HG02970 (cell line): ENCODE measurements at regions not wholly inside any gene's neighbourhood (a gene's known extent, or its start where the extent isn't known, plus 50 kb on each side); places are given as distances from the start of the nearest gene placed in this dataset.
A peak's percentile ranks its signal among the peaks of the same experiment; 100 is the strongest.
"Not testable (repeated sequence)": the region's sequence is repeated elsewhere in the genome, so short reads cannot be mapped to it uniquely, and the experiment has no call there.

Experiments used
- ATAC-seq: cut with Tn5 transposase; IDR thresholded peaks from one replicate; pipeline ENCODE4 v1.9.1; 2021; ENCODE audit warnings: mild to moderate bottlenecking, moderate library complexity, moderate number of reproducible peaks; ENCODE audit not compliant: unreplicated experiment, low FRiP score

GRCh38 chr7:85396676-85397075, 209.8 kb upstream of the SEMA3D start:
- no peak for ATAC-seq

- no peak for ATAC-seq
Measured at GRCh38 chr7:85392789-85393188, 205.9 kb upstream of the SEMA3D start.

DNA sequence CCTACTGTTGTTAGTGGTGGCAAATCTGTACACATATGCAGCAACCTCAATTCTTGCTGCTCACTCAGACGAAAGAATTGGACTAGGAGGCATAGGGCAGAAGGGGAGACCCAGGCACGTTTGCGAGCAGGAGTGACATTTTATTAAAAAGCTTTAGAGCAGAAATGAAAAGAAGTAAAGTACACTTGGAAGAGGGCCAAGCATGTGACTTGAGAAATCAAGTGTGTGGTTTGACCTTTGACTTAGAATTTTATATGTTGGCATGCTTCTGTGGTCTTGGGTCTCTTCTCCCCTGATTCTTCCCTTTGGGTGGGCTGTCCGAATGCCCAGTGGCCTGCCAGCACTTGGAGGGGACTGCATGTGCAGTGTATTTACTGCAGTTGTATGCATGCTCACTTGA, 205.5 kb upstream of the SEMA3D start:
- ATAC-seq: no peak

DNA sequence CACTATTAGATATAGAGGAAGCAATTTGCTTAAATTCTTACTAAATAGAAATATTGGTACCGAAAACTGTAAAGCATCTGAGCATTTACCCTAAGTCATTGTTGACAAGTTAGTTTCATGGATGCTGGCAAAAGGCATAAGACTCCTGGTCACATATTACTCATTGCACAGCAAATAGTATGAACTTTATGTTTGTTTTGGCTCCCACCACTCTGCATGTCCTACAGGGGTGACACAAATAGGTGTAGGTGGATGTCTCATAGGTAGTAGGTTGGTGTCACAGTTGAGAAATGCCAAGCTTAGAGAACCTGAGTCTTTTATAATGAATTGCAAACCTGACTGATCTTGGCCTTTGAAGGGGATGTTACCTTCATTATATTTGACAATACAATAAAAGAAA, 199.6 kb upstream of the SEMA3D start:
- no peak for ATAC-seq

- ATAC-seq: no peak
Measured at GRCh38 chr7:85384392-85384791, 197.5 kb upstream of the SEMA3D start.

DNA sequence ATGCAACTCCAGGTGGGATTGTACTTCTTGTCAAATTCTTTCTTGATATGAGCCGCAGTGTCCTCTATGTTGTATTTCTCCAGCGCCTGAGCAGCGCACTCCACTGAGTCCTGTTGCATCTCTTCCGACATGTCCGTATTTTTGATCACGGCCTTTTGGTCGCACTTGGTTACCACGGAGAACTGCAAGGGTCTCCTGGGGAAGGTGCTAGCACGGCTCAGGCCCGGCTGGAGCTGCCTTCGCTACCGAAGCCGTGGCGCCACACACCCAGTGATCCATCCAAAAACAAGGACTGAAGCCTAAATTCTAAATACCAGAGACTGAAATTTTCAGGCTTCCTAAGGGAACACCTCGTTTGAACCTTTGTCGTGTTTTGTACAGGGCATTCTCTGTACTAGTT, 194.4 kb upstream of the SEMA3D start:
- no peak for ATAC-seq

DNA sequence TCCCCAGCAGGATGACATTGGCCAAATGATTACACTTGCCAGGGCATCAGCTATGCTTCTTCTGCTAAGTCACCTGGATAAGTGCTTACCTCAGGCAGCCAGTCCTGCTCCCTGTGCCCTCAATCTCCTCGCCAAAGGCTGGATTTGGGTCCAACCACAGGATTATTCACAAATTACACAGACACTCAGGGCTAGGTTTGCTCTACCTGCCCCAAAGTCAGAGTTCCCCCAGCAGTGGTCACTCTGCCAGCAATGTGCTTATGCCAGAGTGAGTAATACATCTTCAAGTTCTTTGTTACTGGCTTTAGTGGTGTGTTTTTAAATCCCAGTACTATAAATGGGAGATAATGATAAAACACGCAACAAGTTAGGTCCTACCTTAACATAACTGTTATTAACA, 189.7 kb upstream of the SEMA3D start:
- no peak for ATAC-seq

- no peak for ATAC-seq
Measured at GRCh38 chr7:85356916-85357315, 170.1 kb upstream of the SEMA3D start.

GRCh38 chr7:85343484-85343883, 156.6 kb upstream of the SEMA3D start:
- peak; percentile 66 for ATAC-seq

- ATAC-seq: no peak
Measured at GRCh38 chr7:85342781-85343180, 155.9 kb upstream of the SEMA3D start.

DNA sequence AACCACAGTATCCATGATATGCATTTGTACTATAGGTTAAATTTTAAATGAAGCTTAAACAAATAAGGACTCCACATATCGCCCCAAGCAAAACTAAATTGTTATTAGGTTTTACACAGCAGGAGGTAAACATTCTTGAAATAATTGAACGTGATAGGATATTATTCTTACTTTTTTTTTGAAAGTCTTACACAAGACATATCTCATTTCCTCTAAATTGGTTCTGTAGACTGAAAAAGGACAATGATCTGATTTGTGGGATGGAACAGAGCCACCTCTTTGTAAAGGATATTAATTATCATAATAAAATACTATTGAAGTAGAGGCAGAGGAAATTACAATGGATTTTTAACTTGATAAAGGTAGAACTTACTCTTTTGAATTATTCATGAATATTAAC, 155.1 kb upstream of the SEMA3D start:
- ATAC-seq: no peak

- no peak for ATAC-seq
Measured at GRCh38 chr7:85341121-85341520, 154.3 kb upstream of the SEMA3D start.

DNA sequence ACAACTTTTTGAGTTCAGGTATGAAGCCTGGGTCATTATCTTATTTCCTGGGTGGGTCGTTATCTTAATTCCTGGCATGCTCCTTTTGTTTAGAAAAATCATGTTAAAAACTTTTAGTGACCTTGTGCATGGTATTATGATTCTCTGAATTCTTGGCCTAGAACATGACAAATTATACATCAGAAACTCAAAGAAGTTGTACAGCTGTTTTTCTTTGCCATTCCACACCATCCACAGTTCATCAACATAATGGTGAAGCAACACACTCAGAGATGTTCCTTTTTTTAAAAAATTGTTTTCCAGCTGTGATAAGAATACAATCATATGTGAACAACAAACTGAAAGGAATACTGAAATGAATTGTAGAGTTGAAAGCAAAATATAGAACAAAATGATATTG, 149.2 kb upstream of the SEMA3D start:
- ATAC-seq: no peak

GRCh38 chr7:85335113-85335512, 148.3 kb upstream of the SEMA3D start:
- ATAC-seq: not testable (repeated sequence)

DNA sequence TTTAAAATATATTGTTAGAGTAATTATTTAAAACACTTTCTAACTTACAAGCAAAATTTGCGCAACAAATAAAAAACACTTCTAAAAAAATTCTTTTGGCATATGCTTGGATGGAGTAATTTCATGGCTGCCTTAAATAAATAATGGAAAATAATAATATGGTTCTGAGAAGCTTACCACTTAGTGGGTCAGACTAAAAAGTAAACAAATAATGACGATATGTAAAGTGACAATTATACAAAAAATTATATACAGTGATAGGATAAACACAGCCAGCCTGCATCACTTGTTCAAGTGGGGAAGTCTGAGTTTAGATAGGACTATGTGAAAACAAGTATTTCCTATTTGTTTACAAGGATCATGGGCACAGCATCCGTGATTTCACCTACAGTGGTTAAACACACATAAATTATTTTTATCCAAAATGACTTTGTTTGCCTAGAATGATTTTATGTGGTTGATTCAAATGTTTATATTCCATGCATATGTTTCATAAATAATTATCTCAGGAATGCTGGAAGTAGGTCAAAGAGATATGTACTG, 141.7 kb upstream of the SEMA3D start:
- ATAC-seq: no peak

DNA sequence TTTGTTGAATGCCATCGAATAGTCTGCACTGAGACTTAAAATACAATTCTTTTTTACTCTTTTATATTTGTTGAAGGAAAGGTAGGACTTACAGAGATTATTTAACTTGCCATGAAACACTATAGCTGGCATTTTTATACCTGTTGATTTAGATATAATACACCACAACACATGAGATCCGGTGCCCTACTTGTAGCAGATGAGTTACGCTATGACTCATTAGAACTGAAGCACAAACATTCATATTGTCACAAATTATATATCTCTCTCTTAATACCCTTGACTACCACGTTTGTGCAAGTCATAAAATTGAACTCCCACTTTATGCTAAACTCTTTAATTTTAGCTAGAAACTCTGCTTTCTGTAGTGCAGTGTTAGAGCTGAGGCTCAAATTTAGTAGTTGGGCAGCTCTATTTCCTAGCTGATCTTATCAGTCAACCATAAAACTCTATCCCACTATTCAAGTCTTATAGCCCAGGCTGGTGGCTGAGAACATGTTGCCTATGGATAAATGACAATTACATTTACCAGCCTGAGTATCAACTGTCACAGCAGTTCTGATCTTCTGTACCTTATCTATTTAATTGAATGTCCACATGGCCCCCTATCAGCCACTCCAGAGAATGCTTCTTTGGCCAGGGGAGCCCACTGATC, 137.4 kb upstream of the SEMA3D start:
- no peak for ATAC-seq

- ATAC-seq: no peak
Measured at GRCh38 chr7:85322252-85322651, 135.4 kb upstream of the SEMA3D start.

GRCh38 chr7:85320699-85321476, 134.0 kb upstream of the SEMA3D start:
- ATAC-seq: no peak

- ATAC-seq: no peak
Measured at GRCh38 chr7:85316489-85316888, 129.6 kb upstream of the SEMA3D start.

DNA sequence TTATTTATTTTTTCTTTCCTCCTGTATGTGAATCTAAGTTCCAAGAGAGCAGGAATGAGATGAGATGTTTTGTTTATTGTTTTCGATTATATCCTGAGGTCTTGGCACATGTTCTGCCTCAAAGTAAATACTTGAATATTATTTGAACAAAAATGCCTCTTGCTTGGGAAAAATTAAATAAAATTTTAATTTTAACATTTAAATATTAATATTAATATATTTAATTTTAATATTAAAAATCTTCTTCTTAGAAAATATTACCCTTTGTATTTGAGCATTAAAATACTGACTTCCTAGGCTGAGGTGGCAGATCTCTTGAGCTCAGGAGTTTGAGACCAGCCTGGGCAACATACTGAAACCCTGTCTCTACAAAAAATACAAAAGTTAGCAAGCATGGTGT, 123.4 kb upstream of the SEMA3D start:
- no peak for ATAC-seq

- ATAC-seq: no peak
Measured at GRCh38 chr7:85306115-85306514, 119.3 kb upstream of the SEMA3D start.

- ATAC-seq: no peak
Measured at GRCh38 chr7:85294176-85294575, 107.3 kb upstream of the SEMA3D start.
